ENCODE measurements at regions not wholly inside any gene's neighbourhood (a gene's known extent, or its start where the extent isn't known, plus 50 kb on each side); places are given as distances from the start of the nearest gene placed in this dataset.

- TF ChIP-seq POLR2A (IDR thresholded peaks at IDR 0.05), result no peak
- no peak for TF ChIP-seq CTCF (IDR thresholded peaks at IDR 0.05)
These were observed 143.5 kb downstream of the NEDD1 start for GRCh38 chr12:97050509-97050908.
